NCI-H1930 (cell line): ENCODE measurements at regions not wholly inside any gene's neighbourhood (a gene's known extent, or its start where the extent isn't known, plus 50 kb on each side); places are given as distances from the start of the nearest gene placed in this dataset.
"Not testable (repeated sequence)": the region's sequence is repeated elsewhere in the genome, so short reads cannot be mapped to it uniquely, and the experiment has no call there.

Experiments
- DNase-seq, 2 experiments: peaks; one replicate each; lab custom pipeline; 2025; lab: John Stamatoyannopoulos, UW

DNA sequence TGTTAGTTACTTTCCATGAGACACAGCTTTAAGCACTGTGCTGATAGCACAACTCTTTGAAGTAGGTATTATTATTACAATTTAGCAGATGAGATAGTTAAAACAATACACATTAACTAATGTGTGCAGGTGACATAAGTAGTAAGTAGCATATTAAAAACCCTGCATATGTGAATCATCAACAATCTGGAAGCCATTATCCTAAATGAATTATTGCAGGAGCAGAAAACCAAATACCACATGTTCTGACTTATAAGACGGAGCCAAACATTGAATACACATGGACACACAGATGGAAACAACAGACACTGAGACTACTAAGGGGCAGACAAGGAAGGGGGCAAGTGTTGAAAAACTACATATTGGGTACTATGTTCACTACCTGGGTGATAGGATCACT, 300.3 kb upstream of the GULP1 start:
- DNase-seq, result no peak

DNA sequence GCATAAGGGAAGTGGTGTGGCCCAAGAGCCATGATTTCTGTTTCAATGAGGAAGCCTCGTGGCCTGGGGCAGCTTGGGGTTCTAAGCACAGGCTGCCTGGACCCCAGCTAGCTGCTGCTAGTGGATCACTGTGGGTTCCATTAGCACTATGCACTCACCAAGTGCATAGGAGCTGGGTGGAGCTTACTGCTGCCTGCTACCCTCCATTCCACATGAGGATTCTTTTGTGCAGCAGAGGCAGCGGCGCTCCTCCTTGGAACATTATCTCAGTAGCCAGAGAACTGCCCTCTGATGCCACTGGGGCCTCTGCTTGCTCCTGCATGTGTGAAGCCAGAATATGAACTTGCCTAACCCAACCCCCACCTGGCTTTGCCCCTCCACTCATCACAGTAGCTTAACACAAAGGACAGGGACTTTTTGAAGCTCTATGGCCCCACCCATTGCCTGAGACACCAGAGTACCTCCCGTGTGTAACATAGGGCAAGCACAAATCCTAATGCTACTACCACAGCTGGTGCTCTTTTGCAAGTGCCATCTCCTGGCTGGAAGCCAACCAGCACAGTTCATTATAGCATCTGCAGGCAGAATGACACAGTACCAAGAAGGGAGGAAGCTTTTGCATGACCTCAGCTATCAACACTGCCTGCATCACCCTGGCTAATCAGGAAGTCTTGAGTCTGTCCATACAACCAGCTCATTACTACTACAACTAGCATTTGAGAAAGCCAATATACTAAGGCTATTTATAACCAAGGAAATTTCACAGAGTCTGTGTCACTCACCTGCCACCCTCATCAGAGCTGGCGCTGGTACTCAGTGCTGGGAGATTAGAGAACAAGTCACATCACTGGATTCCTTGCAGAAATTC, 297.0 kb upstream of the GULP1 start:
- DNase-seq, result no peak

DNA sequence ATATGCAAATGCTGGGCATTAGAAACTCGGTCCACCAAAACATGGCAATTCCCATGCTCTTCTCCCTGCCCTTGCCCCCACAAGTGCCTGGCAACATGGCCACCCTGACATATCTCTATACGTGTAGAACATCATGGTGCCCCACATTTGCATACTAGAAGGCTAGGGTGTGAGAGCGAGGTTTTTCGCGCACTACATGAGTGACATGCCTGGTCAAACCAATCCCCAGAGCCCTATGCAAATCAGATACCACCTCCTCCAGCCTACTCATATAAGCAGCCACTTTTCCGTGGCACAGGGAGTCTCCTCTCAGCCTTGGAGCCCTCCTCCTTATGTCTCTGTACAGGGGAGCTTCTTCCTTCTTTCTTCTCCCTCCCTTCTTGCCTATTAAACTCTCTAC, 296.1 kb upstream of the GULP1 start:
- DNase-seq, result no peak

DNA sequence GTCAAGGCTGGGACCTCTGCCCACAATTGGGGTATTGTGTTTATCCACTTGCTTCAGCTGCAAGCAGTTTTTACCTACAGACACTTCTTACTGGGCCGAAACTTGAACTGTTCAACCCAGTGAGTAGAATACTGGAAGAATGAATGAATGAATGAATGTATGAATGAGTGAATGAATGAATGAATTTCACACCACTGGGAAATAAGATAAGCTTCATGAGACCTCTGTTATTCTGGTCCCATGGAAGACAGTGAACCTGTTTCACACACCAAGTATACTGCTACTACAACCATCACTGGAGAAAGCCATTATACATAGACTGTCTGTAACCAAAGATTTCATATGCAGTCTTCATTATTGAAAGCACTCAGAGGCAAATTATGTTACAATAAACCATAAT, 295.0 kb upstream of the GULP1 start:
- no peak for DNase-seq

GRCh38 chr2:188000189-188000588, 291.5 kb upstream of the GULP1 start:
- no peak for DNase-seq

- DNase-seq, result no peak
Observed at GRCh38 chr2:188003800-188004199, 287.9 kb upstream of the GULP1 start.

DNA sequence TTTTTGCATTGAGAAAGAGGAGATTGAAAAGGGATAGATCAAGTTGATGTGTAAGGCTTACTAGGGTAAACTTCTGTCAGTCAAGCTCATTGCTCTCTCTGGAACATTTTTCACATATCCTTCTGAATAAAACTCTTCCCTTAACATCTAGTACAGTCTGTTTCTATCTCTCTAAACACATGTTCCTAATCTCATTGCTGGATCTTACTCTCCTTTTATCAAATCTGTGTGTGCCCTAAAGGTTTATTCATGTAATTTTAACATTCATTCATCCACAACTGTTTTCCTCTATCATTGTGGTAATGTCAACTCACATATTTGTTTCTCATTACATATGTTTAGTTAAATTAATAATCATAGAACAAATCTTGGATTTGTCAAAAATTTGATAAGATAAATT, 277.9 kb upstream of the GULP1 start:
- DNase-seq, result no peak

GRCh38 chr2:188016917-188017316, 274.8 kb upstream of the GULP1 start:
- DNase-seq, result no peak

- no peak for DNase-seq
Observed at GRCh38 chr2:188022389-188022788, 269.3 kb upstream of the GULP1 start.

DNA sequence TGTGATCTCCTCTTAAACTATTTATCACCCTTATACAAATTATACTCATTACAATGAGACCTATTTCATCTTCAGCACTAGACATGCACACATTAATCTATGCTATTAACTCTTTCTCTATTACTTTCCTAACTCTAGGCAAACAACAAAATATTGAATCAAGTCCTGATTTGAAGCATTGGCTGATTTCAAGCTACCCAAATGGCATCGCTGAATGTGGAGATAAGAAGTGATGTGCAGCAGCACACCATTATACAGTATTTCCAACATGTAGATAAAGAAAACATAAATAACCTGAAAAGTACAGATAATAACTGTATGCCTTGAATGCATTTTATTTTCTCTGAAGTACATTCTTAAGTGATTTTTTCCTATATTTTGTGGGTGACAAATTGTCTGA, 268.6 kb upstream of the GULP1 start:
- DNase-seq, result no peak

DNA sequence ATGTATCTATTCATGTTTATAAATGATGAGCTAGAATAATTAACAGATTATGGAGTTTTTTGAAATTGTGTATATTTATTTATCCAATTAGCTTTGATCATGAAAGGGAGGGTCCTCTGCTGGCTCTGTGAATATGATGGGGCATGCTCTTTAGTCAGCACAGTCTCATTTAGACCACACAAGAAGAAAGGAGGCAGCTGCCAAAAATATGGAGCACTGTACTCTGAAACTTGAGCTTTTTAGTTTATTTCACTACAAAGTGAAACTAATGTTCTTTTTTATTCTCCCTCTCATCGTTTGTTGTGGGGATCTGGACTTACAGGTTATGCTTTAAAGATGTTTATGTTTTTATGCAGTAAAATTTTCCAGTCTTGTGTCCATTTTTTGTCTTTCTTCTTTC, 266.9 kb upstream of the GULP1 start:
- no peak for DNase-seq

DNA sequence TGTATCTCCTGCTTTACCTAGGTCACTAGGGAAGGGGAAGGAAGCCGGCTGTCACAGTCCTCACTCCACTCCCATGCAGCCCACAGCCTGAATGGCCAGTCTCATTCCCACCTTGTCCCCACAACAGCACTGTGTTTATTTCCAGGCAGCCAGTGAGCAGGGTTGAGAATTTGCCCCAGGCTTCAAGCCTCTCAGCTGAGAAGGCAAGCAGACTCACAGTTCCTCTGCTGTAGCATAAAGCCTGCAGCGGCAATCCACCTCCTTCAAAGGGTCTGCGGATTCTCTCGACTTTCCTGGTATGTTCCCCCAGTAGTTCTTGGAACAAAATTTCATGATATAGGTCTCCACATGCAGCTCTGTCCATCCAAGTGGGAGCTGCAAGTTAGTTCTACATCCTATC, 262.9 kb upstream of the GULP1 start:
- no peak for DNase-seq

GRCh38 chr2:188032306-188032705, 259.4 kb upstream of the GULP1 start:
- no peak for DNase-seq

- DNase-seq, result no peak
Observed at GRCh38 chr2:188032786-188033185, 258.9 kb upstream of the GULP1 start.

DNA sequence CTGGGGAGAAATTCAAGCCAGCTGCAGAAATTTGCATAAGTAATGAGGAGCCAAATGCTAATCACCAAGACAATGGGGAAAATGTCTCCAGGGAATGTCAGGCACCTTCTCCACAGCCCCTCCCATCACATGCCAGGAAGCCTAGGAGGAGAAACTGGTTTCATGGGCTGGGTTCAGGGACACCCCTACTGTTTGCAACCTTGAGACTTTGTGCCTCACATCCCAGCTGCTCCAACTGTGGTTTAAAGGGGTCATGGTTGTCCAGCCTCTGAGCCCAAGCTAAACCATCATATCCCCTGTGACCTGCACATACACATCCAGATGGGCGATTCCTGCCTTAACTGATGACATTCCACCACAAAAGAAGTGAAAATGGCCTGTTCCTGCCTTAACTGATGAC, 258.4 kb upstream of the GULP1 start:
- not testable (repeated sequence) for DNase-seq

DNA sequence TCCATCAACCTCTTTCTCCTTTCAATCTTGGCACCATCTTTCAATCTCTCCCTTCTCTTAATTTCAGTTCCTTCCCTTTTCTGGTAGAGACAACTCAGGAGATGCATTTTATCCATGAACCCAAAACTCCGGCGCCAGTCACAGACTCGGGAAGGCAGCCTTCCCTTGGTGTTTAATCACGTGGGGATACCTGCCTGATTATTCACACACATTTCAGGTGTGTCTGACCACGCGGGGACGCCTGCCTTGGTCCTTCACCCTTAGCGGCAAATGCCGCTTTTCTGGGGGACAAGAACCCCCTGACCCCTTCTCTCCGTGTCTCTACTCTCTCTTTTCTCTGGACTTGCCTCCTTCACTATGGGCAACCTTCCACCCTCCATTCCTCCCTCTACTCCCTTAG, 257.6 kb upstream of the GULP1 start:
- not testable (repeated sequence) for DNase-seq

GRCh38 chr2:188035377-188035776, 256.3 kb upstream of the GULP1 start:
- not testable (repeated sequence) for DNase-seq

DNA sequence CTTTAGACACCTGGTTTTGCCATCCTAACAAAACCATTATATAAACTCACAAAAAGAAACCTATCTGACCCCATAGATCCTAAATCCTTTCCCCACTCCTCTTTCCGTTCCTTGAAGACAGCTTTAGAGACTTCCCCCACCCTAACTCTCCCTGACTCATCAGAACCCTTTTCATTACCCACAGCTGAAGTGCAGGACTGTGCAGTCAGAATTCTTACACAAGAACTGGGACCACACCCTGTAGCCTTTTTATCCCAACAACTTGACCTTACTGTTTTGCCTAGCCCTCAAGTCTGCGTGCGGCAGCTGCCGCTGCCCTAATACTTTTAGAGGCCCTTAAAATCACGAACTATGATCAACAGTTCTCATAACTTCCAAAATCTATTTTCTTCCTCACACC, 254.9 kb upstream of the GULP1 start:
- not testable (repeated sequence) for DNase-seq

DNA sequence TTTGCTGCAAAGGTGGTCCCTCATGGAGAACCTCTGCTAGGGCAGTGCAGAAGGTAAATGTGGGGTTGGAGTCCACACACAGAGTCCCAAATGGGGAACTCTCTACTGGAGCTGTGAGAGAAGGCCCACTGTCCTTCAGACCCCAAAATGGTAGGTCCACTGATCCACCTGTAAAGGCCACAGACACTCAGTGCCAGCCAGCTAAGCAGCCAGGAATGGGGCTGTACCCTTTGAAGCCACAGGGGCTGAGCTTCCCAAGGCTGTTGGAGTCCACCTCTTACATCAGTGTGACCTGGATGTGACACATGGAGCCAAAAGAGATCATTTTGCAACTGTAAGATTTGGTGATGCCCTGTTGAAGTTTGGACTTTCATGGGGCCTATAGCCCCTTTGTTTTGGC, 252.4 kb upstream of the GULP1 start:
- DNase-seq, result no peak

DNA sequence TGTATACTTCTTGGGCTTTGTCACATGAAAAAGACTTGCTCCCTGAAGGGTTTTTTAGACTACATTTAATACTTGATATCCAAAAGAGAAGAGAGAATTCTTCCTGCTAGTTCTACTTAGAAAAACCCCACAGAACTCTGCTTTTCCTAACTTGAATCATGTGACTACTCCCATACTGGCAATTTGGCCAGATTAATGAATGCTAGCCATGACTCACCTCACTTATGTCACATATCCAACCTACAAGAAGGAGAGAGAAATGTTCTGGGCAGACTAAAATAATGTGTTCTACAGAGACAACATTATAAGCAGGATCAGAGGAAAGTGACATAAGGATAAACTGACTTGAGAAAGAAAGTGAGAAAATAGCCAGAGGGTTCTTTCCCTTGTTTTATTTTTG, 249.3 kb upstream of the GULP1 start:
- no peak for DNase-seq

- no peak for DNase-seq
Observed at GRCh38 chr2:188045016-188045415, 246.7 kb upstream of the GULP1 start.

- no peak for DNase-seq
Observed at GRCh38 chr2:188046437-188046836, 245.2 kb upstream of the GULP1 start.

DNA sequence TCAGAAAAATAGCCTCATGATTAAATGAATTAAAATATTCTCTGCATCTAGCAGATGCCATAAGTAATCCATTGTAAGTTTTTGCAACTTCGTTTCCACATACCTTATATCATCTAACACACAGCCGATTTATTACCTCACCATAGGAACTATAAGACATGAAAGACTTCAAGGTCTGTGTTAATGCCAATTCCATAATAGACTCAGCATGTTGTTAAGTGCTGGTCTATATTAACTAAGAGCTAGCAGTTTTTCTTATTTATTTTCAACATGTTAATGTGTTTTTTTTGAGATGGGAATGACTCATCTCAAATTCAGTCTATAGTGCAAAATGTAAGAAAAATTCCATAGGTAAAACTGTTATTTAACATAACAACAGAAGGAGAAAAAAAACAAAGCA, 243.9 kb upstream of the GULP1 start:
- no peak for DNase-seq

- DNase-seq, result no peak
Observed at GRCh38 chr2:188050726-188051125, 240.9 kb upstream of the GULP1 start.
